ENCODE measurements at regions not wholly inside any gene's neighbourhood (a gene's known extent, or its start where the extent isn't known, plus 50 kb on each side); places are given as distances from the start of the nearest gene placed in this dataset.
"Not testable (repeated sequence)": the region's sequence is repeated elsewhere in the genome, so short reads cannot be mapped to it uniquely, and the experiment has no call there.

DNA sequence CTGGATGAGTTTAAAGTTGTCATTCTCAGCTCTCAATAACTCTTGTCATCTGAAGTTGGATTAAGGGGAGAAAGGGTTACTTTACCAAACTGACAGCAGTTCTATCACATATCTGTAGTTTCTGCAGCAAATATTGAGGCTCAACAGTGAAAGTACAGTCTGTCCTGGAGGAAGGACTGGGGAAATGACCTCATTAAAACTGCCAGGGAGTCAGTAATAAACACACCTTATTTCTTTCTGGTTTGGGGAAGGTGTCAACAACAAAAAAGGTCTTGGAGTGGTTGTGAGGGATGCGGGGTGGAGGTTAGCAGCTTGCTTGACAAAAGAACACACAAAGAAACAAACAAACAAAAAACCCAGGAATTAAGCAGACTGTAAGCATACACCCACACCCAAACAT is 1418.0 kb downstream of the STIM2 start:
- DNase-seq (ENCODE audit: extremely low spot score) = no peak
- intact Hi-C loops (cut with DNase I) = no loop called here
- no peaks in the 10 kb centered on the region for H3K4me1 ChIP-seq
- no peaks in the 10 kb centered on the region for H3K9me3 ChIP-seq
- H3K4me3 ChIP-seq = no peak overlapping the region
- no peaks in the 10 kb centered on the region for H3K36me3 ChIP-seq
- no peaks in the 10 kb centered on the region for H3K27me3 ChIP-seq
- no peak overlapping the region for H3K27ac ChIP-seq (replicated peaks in 1 of 4)
- TF ChIP-seq POLR2AphosphoS5 (IDR thresholded peaks at IDR 0.05) = no peak
- no peak for TF ChIP-seq POLR2A (IDR thresholded peaks at IDR 0.05; ENCODE audit: low read depth)
- TF ChIP-seq EP300 (IDR thresholded peaks at IDR 0.05) = no peak
- TF ChIP-seq, protein P1, sequence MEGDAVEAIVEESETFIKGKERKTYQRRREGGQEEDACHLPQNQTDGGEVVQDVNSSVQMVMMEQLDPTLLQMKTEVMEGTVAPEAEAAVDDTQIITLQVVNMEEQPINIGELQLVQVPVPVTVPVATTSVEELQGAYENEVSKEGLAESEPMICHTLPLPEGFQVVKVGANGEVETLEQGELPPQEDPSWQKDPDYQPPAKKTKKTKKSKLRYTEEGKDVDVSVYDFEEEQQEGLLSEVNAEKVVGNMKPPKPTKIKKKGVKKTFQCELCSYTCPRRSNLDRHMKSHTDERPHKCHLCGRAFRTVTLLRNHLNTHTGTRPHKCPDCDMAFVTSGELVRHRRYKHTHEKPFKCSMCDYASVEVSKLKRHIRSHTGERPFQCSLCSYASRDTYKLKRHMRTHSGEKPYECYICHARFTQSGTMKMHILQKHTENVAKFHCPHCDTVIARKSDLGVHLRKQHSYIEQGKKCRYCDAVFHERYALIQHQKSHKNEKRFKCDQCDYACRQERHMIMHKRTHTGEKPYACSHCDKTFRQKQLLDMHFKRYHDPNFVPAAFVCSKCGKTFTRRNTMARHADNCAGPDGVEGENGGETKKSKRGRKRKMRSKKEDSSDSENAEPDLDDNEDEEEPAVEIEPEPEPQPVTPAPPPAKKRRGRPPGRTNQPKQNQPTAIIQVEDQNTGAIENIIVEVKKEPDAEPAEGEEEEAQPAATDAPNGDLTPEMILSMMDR (IDR thresholded peaks at IDR 0.05) = no peak
- 95% methylated on average over 1 of the region's 1 CpG for WGBS

DNA sequence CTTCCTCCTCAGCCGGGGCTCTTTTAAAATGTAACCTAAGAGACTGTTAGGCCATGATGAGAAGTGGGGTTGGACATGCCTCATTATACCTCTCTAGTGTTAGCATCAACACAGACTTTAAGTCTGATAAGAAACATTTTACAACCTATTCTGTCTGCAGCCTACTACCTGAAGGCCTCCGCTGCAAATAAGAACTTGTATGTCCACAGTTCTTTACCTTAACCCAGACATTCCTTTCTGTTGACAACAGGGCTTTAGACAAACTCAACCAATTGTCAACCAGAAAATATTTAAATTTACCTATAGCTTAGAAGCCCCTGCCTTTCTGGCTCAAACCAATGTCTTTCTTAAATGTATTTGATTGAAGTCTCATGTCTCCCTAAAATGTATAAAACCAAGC is 1418.6 kb downstream of the STIM2 start:
- no peak overlapping the region for H3K4me3 ChIP-seq

DNA sequence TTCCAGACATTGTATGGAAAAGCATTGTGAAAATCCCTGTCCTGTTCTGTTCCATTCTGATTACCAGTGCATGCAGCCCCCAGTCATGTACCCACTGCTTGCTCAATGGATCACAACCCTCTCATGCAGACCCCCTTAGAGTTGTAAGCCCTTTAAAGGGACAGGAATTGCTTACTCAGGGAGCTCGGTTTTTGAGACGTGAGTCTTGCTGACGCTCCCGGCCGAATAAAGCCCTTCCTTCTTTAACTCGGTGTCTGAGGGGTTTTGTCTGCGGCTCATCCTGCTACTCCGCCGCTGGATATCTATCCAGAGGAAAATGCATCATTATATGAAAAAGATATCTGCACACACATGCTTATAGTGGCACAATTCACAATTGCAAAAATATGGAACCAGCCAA is 1425.6 kb downstream of the STIM2 start:
- H3K27ac ChIP-seq (replicated peaks in 1 of 4); H3K4me1 ChIP-seq; H3K36me3 ChIP-seq; DNase-seq (ENCODE audit: extremely low spot score); intact Hi-C loops (cut with DNase I); H3K27me3 ChIP-seq; H3K9me3 ChIP-seq; H3K4me3 ChIP-seq: not testable (repeated sequence)
- 89% methylated on average over 9 of the region's 9 CpGs for WGBS

More for the DNA sequence above, 1418.6 kb downstream of the STIM2 start:
- no peaks in the 10 kb centered on the region for H3K36me3 ChIP-seq
- no peak for DNase-seq (ENCODE audit: extremely low spot score)
- H3K27me3 ChIP-seq = no peaks in the 10 kb centered on the region
- TF ChIP-seq POLR2A (IDR thresholded peaks at IDR 0.05; ENCODE audit: low read depth) (no peak), POLR2AphosphoS5 (IDR thresholded peaks at IDR 0.05) (no peak), EP300 (IDR thresholded peaks at IDR 0.05) (no peak)
- TF ChIP-seq, protein P1 (IDR thresholded peaks at IDR 0.05) = no peak
- H3K27ac ChIP-seq (replicated peaks in 1 of 4) = no peak overlapping the region
- H3K4me1 ChIP-seq = no peaks in the 10 kb centered on the region
- no peaks in the 10 kb centered on the region for H3K9me3 ChIP-seq
- 94% methylated on average over 2 of the region's 2 CpGs for WGBS
- intact Hi-C loops (cut with DNase I) = no loop called here

DNA sequence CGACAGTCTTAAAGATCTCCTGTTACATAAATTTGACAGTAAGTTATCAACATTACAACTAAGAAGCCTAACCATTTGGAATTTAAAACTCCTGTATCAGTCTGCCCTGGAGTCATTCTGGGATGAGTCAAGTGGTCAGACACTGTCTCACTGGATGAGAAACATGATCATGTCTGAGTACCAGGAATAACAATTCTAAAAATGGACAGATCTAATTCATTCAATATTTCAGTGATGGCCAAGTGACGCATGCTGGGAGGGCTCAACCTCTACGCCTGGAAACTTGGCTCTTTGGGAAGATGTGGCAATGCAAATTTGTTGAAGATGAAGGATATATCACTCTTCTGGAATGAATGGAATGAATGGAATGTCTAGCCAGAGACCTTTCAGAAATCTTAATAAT is 1427.2 kb downstream of the STIM2 start:
- Histone ChIP-seq H3K27ac (replicated peaks in 1 of 4) (no peak overlapping the region), H3K4me3 (no peak overlapping the region), H3K9me3 (peaks cover 0 to 5% (median 0%) of the 10 kb centered on the region in 4 donors), H3K4me1 (no peaks in the 10 kb centered on the region), H3K36me3 (no peaks in the 10 kb centered on the region), H3K27me3 (no peaks in the 10 kb centered on the region)
- DNase-seq (ENCODE audit: extremely low spot score) = no peak
- intact Hi-C loops (cut with DNase I) = no loop called here
- 51% methylated on average over 3 of the region's 3 CpGs for WGBS
- TF ChIP-seq EP300 (IDR thresholded peaks at IDR 0.05) = no peak
- TF ChIP-seq, protein P1 (IDR thresholded peaks at IDR 0.05) = no peak
- no peak for TF ChIP-seq POLR2A (IDR thresholded peaks at IDR 0.05; ENCODE audit: low read depth)
- TF ChIP-seq POLR2AphosphoS5 (IDR thresholded peaks at IDR 0.05) = no peak

DNA sequence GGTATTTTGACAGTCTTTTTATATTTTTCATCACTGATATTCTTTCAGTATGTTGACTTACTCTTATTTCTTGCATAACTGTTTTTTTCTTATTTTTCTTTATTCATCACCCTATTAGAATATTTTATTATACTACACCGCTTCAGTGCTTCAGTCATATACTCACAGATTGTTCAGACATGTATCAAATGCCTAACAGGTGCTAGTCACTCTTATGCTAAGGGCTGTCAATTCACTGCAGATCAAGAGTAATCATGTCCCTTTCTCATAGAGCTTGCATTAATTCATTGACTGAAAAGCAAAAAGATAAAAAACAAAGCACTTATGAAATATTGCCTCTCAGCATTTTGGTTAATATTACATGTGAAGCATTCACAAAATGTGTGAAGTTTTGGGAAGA is 1435.6 kb downstream of the STIM2 start:
- TF ChIP-seq POLR2A (IDR thresholded peaks at IDR 0.05; ENCODE audit: low read depth) (no peak), POLR2AphosphoS5 (IDR thresholded peaks at IDR 0.05) (no peak), EP300 (IDR thresholded peaks at IDR 0.05) (no peak)
- TF ChIP-seq, protein P1 (IDR thresholded peaks at IDR 0.05) = no peak
- H3K9me3 ChIP-seq = peaks cover 0 to 4% (median 0%) of the 10 kb centered on the region in 4 donors
- no peak overlapping the region for H3K4me3 ChIP-seq
- intact Hi-C loops (cut with DNase I) = no loop called here
- H3K27me3 ChIP-seq = no peaks in the 10 kb centered on the region
- no peak for DNase-seq (ENCODE audit: extremely low spot score)
- no peak overlapping the region for H3K27ac ChIP-seq (replicated peaks in 1 of 4)
- no peaks in the 10 kb centered on the region for H3K4me1 ChIP-seq
- H3K36me3 ChIP-seq = no peaks in the 10 kb centered on the region
- 100% methylated on average over 1 of the region's 1 CpG for WGBS

Data from esophagus muscularis mucosa (tissue), 4 donors.